SJSA1 (cell line): ENCODE measurements at regions not wholly inside any gene's neighbourhood (a gene's known extent, or its start where the extent isn't known, plus 50 kb on each side); places are given as distances from the start of the nearest gene placed in this dataset.
A peak's percentile ranks its signal among the peaks of the same experiment; 100 is the strongest.
"Not testable (repeated sequence)": the region's sequence is repeated elsewhere in the genome, so short reads cannot be mapped to it uniquely, and the experiment has no call there.

Source experiments
- DNase-seq, 2 experiments: peaks; one replicate each; pipeline ENCODE4 v3.0.0-alpha.2; 2015 to 2020; ENCODE audit warnings: low spot score in 2 of 2, low read depth in 1 of 2
- H3K27ac ChIP-seq: fragments of 250-450 bp; sonication (Bioruptor Pico); 2 replicates; pipeline ENCODE4 v1.5.1; 2020; ENCODE audit warnings: mild to moderate bottlenecking, moderate library complexity
- H3K27me3 ChIP-seq: fragments of 250-450 bp; sonication (Bioruptor Pico); replicated peaks from 2 replicates; pipeline ENCODE4 v1.5.1; 2020; ENCODE audit warnings: mild to moderate bottlenecking, moderate library complexity
- H3K36me3 ChIP-seq: fragments of 250-450 bp; sonication (Bioruptor Pico); 2 replicates; pipeline ENCODE4 v1.5.1; 2020; ENCODE audit warnings: mild to moderate bottlenecking
- H3K4me1 ChIP-seq: fragments of 250-450 bp; sonication (Bioruptor Pico); replicated peaks from 2 replicates; pipeline ENCODE4 v1.6.1; 2021; ENCODE audit warnings: mild to moderate bottlenecking
- H3K4me3 ChIP-seq: fragments of 250-450 bp; sonication (Bioruptor Pico); 2 replicates; pipeline ENCODE4 v1.5.1; 2020; ENCODE audit warnings: mild to moderate bottlenecking
- H3K9me3 ChIP-seq: fragments of 250-450 bp; sonication (Bioruptor Pico); replicated peaks from 2 replicates; pipeline ENCODE4 v1.5.1; 2020; ENCODE audit warnings: mild to moderate bottlenecking

- H3K36me3 ChIP-seq, H3K4me1 ChIP-seq, H3K4me3 ChIP-seq, H3K9me3 ChIP-seq, H3K27ac ChIP-seq, DNase-seq, H3K27me3 ChIP-seq: not testable (repeated sequence)
Measured at GRCh38 chr1:148361427-148362215, 121.5 kb downstream of the PPIAL4G start.

- no peak overlapping the region for H3K27ac ChIP-seq
- H3K9me3 ChIP-seq = no peaks in the 10 kb centered on the region
- no peaks in the 10 kb centered on the region for H3K4me1 ChIP-seq
- H3K4me3 ChIP-seq = no peak overlapping the region
- no peak for DNase-seq
- no peaks in the 10 kb centered on the region for H3K27me3 ChIP-seq
- H3K36me3 ChIP-seq = no peaks in the 10 kb centered on the region
Measured at GRCh38 chr1:148357037-148357436, 126.1 kb downstream of the PPIAL4G start.

DNA sequence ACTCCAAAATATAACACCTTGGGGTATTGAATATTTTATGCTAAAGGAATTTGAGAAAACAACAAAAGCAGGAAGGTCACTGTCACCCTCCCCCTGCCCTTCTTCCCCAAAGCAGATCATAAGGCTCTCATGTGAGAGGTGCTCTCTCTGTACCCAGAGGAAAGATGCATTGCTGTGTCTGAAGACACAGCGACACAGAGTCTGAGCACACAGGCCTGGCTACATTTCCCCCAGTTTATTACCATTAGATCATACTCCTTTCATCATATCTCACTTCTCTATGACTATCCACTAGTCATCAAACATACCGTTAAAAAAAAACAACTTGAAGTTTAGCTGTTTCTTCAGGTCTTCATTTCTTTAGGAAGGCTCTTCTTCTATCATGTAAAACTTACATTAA, 127.1 kb downstream of the PPIAL4G start:
- no peak for DNase-seq
- no peaks in the 10 kb centered on the region for H3K4me1 ChIP-seq
- no peaks in the 10 kb centered on the region for H3K9me3 ChIP-seq

GRCh38 chr1:148354913-148355308, 128.2 kb downstream of the PPIAL4G start:
- Histone ChIP-seq H3K4me1 (no peaks in the 10 kb centered on the region), H3K36me3 (no peaks in the 10 kb centered on the region), H3K27ac (no peak overlapping the region), H3K4me3 (no peak overlapping the region), H3K9me3 (no peaks in the 10 kb centered on the region), H3K27me3 (peaks cover 6% of the 10 kb centered on the region; the same call in 1 of the 2 replicates)
- no peak for DNase-seq

More for the DNA sequence above, 127.1 kb downstream of the PPIAL4G start:
- H3K27me3 ChIP-seq = no peaks in the 10 kb centered on the region
- H3K36me3 ChIP-seq = no peaks in the 10 kb centered on the region
- H3K27ac ChIP-seq = no peak overlapping the region
- no peak overlapping the region for H3K4me3 ChIP-seq

DNA sequence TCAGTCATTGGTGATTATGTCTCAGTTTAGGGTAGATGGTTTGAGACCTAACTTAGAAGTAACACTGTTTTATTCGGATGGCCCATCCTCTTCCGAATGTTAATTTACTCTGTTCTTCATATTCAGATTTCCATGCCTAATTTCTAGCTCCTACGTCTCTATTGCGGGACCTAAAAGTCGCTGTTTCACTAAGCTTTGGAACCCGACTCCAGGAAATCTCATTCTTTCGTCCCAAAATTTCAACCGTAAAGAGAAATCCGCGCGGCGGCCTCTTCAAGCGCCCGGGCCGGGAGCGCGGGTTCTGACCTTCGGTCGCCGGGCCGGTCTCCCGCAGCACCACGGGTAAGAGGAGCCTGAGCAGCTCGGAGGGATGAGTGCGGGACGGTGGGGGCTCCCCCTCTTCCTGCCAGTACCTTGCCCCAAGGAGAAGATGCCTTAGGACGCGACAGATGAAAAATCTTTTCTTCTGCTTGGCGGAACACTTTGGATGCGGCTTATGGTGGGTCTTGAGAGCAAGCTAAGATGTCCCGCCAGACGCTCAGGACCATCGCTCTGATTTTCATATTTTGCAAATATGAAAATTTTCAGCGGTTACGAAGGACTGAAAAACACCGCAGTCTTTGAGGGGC, 128.7 kb downstream of the PPIAL4G start:
- no peak for DNase-seq
- no peak overlapping the region for H3K4me3 ChIP-seq
- H3K27ac ChIP-seq = no peak overlapping the region
- H3K36me3 ChIP-seq = no peaks in the 10 kb centered on the region
- peaks cover 11% of the 10 kb centered on the region; the same call in 1 of the 2 replicates for H3K27me3 ChIP-seq
- no peaks in the 10 kb centered on the region for H3K9me3 ChIP-seq
- no peaks in the 10 kb centered on the region for H3K4me1 ChIP-seq

DNA sequence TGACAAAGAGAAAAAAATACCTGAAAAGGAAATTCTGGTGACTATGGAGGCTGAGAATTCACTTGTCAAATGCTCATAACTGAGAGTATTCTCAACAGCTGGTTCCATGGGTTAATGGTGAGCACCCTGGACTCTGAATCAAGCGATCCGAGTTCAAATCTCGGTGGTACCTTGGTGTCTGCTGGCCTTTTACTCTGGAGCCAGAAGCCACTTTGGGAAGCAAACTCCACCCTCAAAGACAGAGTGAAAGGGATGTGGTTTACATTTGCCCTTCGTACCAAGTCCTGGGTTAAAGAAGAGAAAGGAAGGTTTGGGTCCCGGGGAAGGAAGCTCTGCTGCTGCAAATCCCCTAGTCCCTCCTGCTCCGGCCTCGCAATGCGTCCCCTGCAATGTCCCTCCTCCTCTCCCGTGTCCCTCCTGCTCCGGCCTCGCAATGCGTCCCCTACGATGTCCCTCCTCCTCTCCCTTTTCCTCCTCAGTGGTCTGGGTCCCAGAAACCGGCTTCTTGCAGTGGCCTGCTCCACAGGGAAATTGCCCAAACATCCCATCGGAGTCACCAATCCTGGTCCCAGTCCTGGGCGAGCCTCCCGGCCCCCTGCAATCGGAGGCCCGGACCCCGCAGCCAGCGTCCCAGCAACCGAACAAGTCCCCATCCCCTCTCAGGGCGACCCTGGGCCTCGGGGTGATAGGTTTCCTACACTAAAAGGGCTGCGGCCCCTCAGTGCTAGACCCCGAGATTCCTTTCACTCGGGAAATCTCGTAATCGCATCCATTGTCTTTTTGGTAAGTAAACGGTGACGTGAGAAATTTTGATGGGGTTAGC, 129.4 kb downstream of the PPIAL4G start:
- Histone ChIP-seq H3K27me3 (peaks cover 18% of the 10 kb centered on the region), H3K9me3 (no peaks in the 10 kb centered on the region), H3K27ac (no peak overlapping the region), H3K4me1 (no peaks in the 10 kb centered on the region), H3K4me3 (no peak overlapping the region), H3K36me3 (no peaks in the 10 kb centered on the region)
- DNase-seq = no peak

GRCh38 chr1:148352470-148353053, 130.5 kb downstream of the PPIAL4G start:
- Histone ChIP-seq H3K9me3 (no peaks in the 10 kb centered on the region), H3K27ac (no peak overlapping the region), H3K4me1 (no peaks in the 10 kb centered on the region), H3K36me3 (no peaks in the 10 kb centered on the region), H3K27me3 (peaks cover 25% of the 10 kb centered on the region), H3K4me3 (no peak overlapping the region)
- DNase-seq = no peak

DNA sequence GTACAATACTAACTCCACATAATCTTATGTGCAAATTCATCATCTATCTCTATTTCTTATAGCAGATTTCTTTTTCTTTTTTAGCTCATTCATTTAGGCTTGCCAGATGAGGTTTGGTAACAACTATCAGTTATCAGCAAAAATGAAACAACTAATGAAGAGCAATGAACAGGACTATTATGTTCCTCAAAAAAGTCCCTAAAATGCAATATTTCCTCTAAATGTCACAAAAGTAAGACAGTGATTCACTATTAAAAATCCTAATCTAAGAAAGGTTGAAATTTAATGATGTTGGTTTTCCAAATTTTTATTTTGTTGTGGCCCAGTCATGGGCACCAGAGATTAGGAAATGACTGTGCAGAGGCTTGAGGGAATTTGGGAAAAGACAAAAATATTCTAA, 135.3 kb downstream of the PPIAL4G start:
- Histone ChIP-seq H3K36me3 (no peaks in the 10 kb centered on the region), H3K4me3 (no peak overlapping the region), H3K27me3 (peaks cover 25% of the 10 kb centered on the region), H3K27ac (no peak overlapping the region), H3K9me3 (no peaks in the 10 kb centered on the region), H3K4me1 (no peaks in the 10 kb centered on the region)
- DNase-seq = no peak

DNA sequence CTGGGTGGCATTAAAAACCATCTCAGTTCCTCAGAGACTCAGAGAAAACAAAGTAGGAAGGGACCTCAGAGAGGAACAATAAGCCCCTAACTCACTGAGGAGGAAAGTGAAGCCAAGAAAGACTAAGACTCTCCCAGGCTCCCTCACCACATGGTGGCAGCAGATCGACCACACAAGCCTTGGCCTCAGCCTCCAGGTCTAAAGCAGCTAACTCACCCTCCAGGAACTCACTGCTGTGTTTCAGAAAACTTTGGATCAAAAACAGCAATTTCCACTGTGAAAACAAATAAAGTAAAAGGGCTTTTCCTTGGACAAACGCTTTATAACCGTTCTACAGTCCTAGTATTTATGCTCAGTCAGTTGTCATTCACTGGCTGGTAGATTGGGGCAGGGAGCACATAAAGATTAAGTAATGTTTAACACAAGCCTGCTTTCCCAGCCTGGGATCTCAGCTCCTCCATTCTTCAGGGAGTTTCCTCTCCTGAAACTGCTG, 137.4 kb downstream of the PPIAL4G start:
- peak in 1 of 2 experiments; percentile 37 for DNase-seq
- not testable (repeated sequence) for H3K27ac ChIP-seq, H3K4me3 ChIP-seq, H3K9me3 ChIP-seq, H3K36me3 ChIP-seq, H3K4me1 ChIP-seq
- H3K27me3 ChIP-seq = peaks cover 25% of the 10 kb centered on the region

DNA sequence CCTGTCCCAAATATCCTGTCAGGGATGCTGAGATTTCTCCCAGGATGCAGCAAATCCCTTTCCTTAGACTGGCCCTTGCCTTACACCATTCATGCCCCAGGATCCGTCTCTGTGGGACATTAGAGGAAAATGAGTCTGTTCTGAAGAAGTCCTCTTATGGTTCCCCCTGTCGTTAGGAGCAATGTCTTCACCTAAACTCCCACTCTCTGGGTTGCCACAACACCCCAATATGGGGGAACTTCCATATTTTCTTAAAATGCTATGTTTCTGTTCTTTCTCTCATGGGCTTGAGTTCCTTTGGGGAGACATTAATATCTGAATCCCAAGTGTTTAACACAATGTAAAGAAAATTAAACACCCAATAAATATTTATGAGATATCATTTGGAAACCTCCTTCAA, 138.5 kb downstream of the PPIAL4G start:
- H3K27me3 ChIP-seq = peaks cover 17% of the 10 kb centered on the region
- H3K4me1 ChIP-seq, H3K9me3 ChIP-seq, DNase-seq, H3K27ac ChIP-seq, H3K36me3 ChIP-seq, H3K4me3 ChIP-seq: not testable (repeated sequence)

GRCh38 chr1:148341729-148342128, 141.4 kb downstream of the PPIAL4G start:
- not testable (repeated sequence) for H3K4me3 ChIP-seq, H3K36me3 ChIP-seq, H3K27ac ChIP-seq

DNA sequence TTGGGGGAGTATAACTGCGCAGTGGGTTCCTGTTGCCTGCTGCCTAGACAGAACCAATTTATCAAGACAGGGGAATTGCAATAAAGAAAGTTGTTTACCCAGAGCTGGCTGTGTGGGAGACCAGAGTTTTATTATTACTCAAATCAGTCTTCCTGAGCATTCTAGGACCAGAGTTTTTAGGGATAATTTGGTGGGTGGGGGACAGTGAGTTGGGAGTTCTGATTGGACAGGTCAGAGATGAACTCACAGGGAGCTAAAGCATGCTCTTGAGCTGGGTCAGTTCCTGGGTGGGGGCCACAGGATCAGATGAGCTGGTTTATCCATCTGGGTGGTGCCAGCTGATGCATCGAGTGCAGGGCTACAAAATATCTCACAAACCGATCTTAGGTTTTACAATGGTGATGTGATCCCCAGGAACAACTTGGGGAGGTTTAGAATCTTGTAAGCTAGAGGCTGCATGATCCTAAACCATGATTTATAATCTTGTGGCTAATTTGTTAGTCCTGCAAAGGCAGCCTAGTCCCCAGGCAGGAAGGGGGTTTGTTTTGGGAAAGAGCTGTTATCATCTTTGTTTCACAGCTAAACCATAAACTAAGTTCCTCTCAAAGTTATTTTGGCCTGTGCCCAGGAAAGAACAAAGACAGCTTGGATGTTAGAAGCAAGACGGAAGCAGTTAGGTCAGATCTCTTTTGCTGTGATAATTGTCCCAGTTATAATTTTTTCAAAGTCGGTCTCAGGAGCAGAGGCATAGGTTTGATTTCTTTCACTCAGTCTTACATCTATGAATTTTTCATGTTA, 146.8 kb downstream of the PPIAL4G start:
- H3K4me1 ChIP-seq, H3K4me3 ChIP-seq, H3K9me3 ChIP-seq, H3K27ac ChIP-seq, H3K27me3 ChIP-seq, H3K36me3 ChIP-seq: not testable (repeated sequence)
- DNase-seq = peak in 1 of 2 experiments; percentile 36

More at GRCh38 chr1:148341729-148342128, 141.4 kb downstream of the PPIAL4G start:
- not testable (repeated sequence) for H3K9me3 ChIP-seq, DNase-seq, H3K4me1 ChIP-seq, H3K27me3 ChIP-seq
